RWPE2 (cell line): ENCODE measurements at regions not wholly inside any gene's neighbourhood (a gene's known extent, or its start where the extent isn't known, plus 50 kb on each side); places are given as distances from the start of the nearest gene placed in this dataset.

ENCODE experiments used
- ATAC-seq: fragments of 200-7000 bp; cut with Tn5 transposase; 3 replicates; pipeline ENCODE4 v1.9.1; 2021; ENCODE audit warnings: low read depth
- DNase-seq: peaks from one replicate; pipeline ENCODE4 v3.0.0-alpha.2; 2020; ENCODE audit warnings: low spot score
- H3K27ac ChIP-seq: fragments of 450-650 bp; 2 replicates; pipeline ENCODE4 v1.5.1; 2017; ENCODE audit warnings: mild to moderate bottlenecking; ENCODE audit not compliant: poor library complexity, severe bottlenecking
- H3K27me3 ChIP-seq: fragments of 250-450 bp; sonication (Bioruptor Pico); 2 replicates; pipeline ENCODE4 v1.5.1; 2021; ENCODE audit warnings: mild to moderate bottlenecking, moderate library complexity; ENCODE audit not compliant: insufficient read depth, poor library complexity, severe bottlenecking
- H3K36me3 ChIP-seq: fragments of 250-450 bp; sonication (Bioruptor Pico); 2 replicates; pipeline ENCODE4 v1.5.1; 2020; ENCODE audit warnings: low read depth, mild to moderate bottlenecking, moderate library complexity
- H3K4me1 ChIP-seq: fragments of 250-450 bp; sonication (Bioruptor Pico); 2 replicates; pipeline ENCODE4 v1.5.1; 2021; ENCODE audit warnings: mild to moderate bottlenecking, moderate library complexity; ENCODE audit not compliant: insufficient read depth, poor library complexity, severe bottlenecking
- H3K4me3 ChIP-seq: fragments of 250-450 bp; sonication (Bioruptor Pico); 2 replicates; pipeline ENCODE4 v1.5.1; 2021; ENCODE audit warnings: mild to moderate bottlenecking, moderate library complexity; ENCODE audit not compliant: severe bottlenecking
- H3K9me3 ChIP-seq: fragments of 250-450 bp; sonication (Bioruptor Pico); 2 replicates; pipeline ENCODE4 v1.5.1; 2021; ENCODE audit warnings: mild to moderate bottlenecking, moderate library complexity; ENCODE audit not compliant: severe bottlenecking
- CTCF ChIP-seq: fragments of 450-650 bp; IDR thresholded peaks from one replicate; pipeline ENCODE4 v1.5.1; 2017; ENCODE audit warnings: mild to moderate bottlenecking, moderate library complexity; ENCODE audit not compliant: poor library complexity, severe bottlenecking

- Histone ChIP-seq H3K4me1 (no peaks in the 10 kb centered on the region), H3K36me3 (no peaks in the 10 kb centered on the region), H3K27ac (no peak overlapping the region), H3K4me3 (no peak overlapping the region), H3K27me3 (no peaks in the 10 kb centered on the region), H3K9me3 (no peaks in the 10 kb centered on the region)
- DNase-seq = no peak
- no peak for TF ChIP-seq CTCF
- no peak for ATAC-seq
Measured at GRCh38 chr10:53646525-53646924, 873.9 kb upstream of the MBL2 start.

- H3K36me3 ChIP-seq = no peaks in the 10 kb centered on the region
- TF ChIP-seq CTCF = no peak
- no peak for ATAC-seq
- H3K27ac ChIP-seq = no peak overlapping the region
- no peak overlapping the region for H3K4me3 ChIP-seq
- H3K27me3 ChIP-seq = no peaks in the 10 kb centered on the region
- no peak for DNase-seq
- H3K4me1 ChIP-seq = no peaks in the 10 kb centered on the region
- H3K9me3 ChIP-seq = no peaks in the 10 kb centered on the region
Measured at GRCh38 chr10:53645951-53646350, 873.4 kb upstream of the MBL2 start.

- H3K4me3 ChIP-seq = no peak overlapping the region
- H3K27ac ChIP-seq = no peak overlapping the region
- no peaks in the 10 kb centered on the region for H3K36me3 ChIP-seq
- no peaks in the 10 kb centered on the region for H3K9me3 ChIP-seq
- TF ChIP-seq CTCF = no peak
- H3K4me1 ChIP-seq = no peaks in the 10 kb centered on the region
- no peaks in the 10 kb centered on the region for H3K27me3 ChIP-seq
- DNase-seq = no peak
- ATAC-seq = no peak
Measured at GRCh38 chr10:53638006-53638405, 865.4 kb upstream of the MBL2 start.

- no peak for TF ChIP-seq CTCF
- peaks cover 5% of the 10 kb centered on the region for H3K4me1 ChIP-seq
- ATAC-seq (no peak), DNase-seq (no peak)
- H3K36me3 ChIP-seq = no peaks in the 10 kb centered on the region
- no peak overlapping the region for H3K4me3 ChIP-seq
- no peaks in the 10 kb centered on the region for H3K27me3 ChIP-seq
- no peaks in the 10 kb centered on the region for H3K9me3 ChIP-seq
- H3K27ac ChIP-seq = no peak overlapping the region
Measured at GRCh38 chr10:53624722-53625121, 852.1 kb upstream of the MBL2 start.

GRCh38 chr10:53622201-53622600 is 849.6 kb upstream of the MBL2 start:
- no peak for TF ChIP-seq CTCF
- H3K9me3 ChIP-seq = no peaks in the 10 kb centered on the region
- no peak for ATAC-seq

More at GRCh38 chr10:53622201-53622600, 849.6 kb upstream of the MBL2 start:
- H3K36me3 ChIP-seq = no peaks in the 10 kb centered on the region
- no peak overlapping the region for H3K27ac ChIP-seq
- no peak for DNase-seq
- H3K27me3 ChIP-seq = no peaks in the 10 kb centered on the region
- peaks cover 9% of the 10 kb centered on the region for H3K4me1 ChIP-seq
- no peak overlapping the region for H3K4me3 ChIP-seq
